Psoas muscle (tissue), 7 donors: ENCODE measurements at regions not wholly inside any gene's neighbourhood (a gene's known extent, or its start where the extent isn't known, plus 50 kb on each side); places are given as distances from the start of the nearest gene placed in this dataset.

ENCODE experiments used
- ATAC-seq, 4 donors: fragments of 200-7000 bp; cut with Tn5 transposase; one replicate each; pipeline ENCODE4 v1.9.1; 2020; ENCODE audit warnings: moderate library complexity in 3 of 4, mild to moderate bottlenecking in 2 of 4
- DNase-seq, 2 donors: peaks; one replicate each; pipeline ENCODE4 v3.0.0-alpha.2; 2020
- H3K27ac ChIP-seq: fragments of 200-600 bp; one replicate; pipeline ENCODE4 v1.8.0; 2022
- H3K27me3 ChIP-seq, 3 donors: fragments of 200-600 bp in 1 of 3; one replicate each; pipeline versions ENCODE4 v1.6.1 to v1.8.0; 2013 to 2022; ENCODE audit warnings: low read length in 2 of 3, mild to moderate bottlenecking in 2 of 3, moderate library complexity in 1 of 3; ENCODE audit not compliant: insufficient read depth in 3 of 3
- H3K36me3 ChIP-seq, 2 donors: fragments of 200-600 bp in 1 of 2; one replicate each; pipeline versions ENCODE4 v1.6.1 to v1.8.0; 2013 to 2022; ENCODE audit warnings: low read depth in 1 of 2, mild to moderate bottlenecking in 1 of 2, moderate library complexity in 1 of 2; ENCODE audit not compliant: insufficient read depth in 1 of 2
- H3K4me1 ChIP-seq: fragments of 200-600 bp; one replicate; pipeline ENCODE4 v1.8.0; 2022
- H3K4me3 ChIP-seq: fragments of 200-600 bp; one replicate; pipeline ENCODE4 v1.8.0; 2022; ENCODE audit warnings: mild to moderate bottlenecking
- H3K9me3 ChIP-seq: fragments of 200-600 bp; one replicate; pipeline ENCODE4 v1.8.0; 2022
- CTCF ChIP-seq: fragments of 200-600 bp; IDR thresholded peaks from one replicate; pipeline ENCODE4 v1.8.0; 2022; ENCODE audit warnings: antibody characterized with exemption
- WGBS, 3 donors: extraction: QIAGEN DNeasy Blood & Tissue Kit; methylation state at CpG; one replicate each; pipeline versions ENCODE4 v1.1.6 to v1.1.7; 2013; 5-methylcytosine and 5-hydroxymethylcytosine counted together
- intact Hi-C, 2 donors: fragments of 100-400 bp; cut with DNase I; formaldehyde crosslinking; loops; one replicate each; pipeline versions ENCODE4 v1.11.0 to v1.14.2; 2022
- donor health status: healthy with polysubstance abuse.
- donor health status: DM: no; HTN: no; CAD: no; lungs with moderate emphysema.
- donor health status: Bipolar disorder and iron deficiency.
- donor health status: healthy.
- donor health status: DM: yes; HTN: yes; CAD: no.
- donor health status: DM: no; HTN: no; CAD: no.
- donor health status: DM: yes; HTN: yes; CAD: no.

GRCh38 chr3:99419116-99419515 lies 219.3 kb upstream of the COL8A1 start:
- Histone ChIP-seq H3K4me3 (no peak overlapping the region), H3K36me3 (no peaks in the 10 kb centered on the region), H3K27me3 (no peaks in the 10 kb centered on the region), H3K27ac (no peak overlapping the region), H3K9me3 (no peaks in the 10 kb centered on the region), H3K4me1 (no peaks in the 10 kb centered on the region)
- no peak for TF ChIP-seq CTCF
- intact Hi-C loops = no loop called here
- ATAC-seq = no peak
- WGBS, 3 donors = 33 to 57% (median 44%) methylated on average over 1 of the region's 1 CpG
- no peak for DNase-seq

- Histone ChIP-seq H3K27ac (no peak overlapping the region), H3K36me3 (no peaks in the 10 kb centered on the region), H3K4me3 (no peak overlapping the region), H3K9me3 (no peaks in the 10 kb centered on the region), H3K27me3 (no peaks in the 10 kb centered on the region), H3K4me1 (no peaks in the 10 kb centered on the region)
- no peak for TF ChIP-seq CTCF
- ATAC-seq (no peak), DNase-seq (no peak)
- WGBS, 3 donors = 62 to 76% (median 71%) methylated on average over 3 of the region's 3 CpGs
- intact Hi-C loops = no loop called here
Observed at GRCh38 chr3:99418709-99419108, 219.7 kb upstream of the COL8A1 start.

- TF ChIP-seq CTCF = no peak
- no peak for DNase-seq
- 61 to 64% (median 62%) methylated on average over 2 of the region's 2 CpGs for WGBS, 3 donors
- Histone ChIP-seq H3K4me3 (no peak overlapping the region), H3K27me3 (no peaks in the 10 kb centered on the region), H3K27ac (no peak overlapping the region), H3K4me1 (no peaks in the 10 kb centered on the region), H3K36me3 (no peaks in the 10 kb centered on the region), H3K9me3 (no peaks in the 10 kb centered on the region)
- intact Hi-C loops = no loop called here
- ATAC-seq = no peak
Observed at GRCh38 chr3:99418209-99418635, 220.2 kb upstream of the COL8A1 start.

GRCh38 chr3:99413504-99413903 lies 224.9 kb upstream of the COL8A1 start:
- H3K36me3 ChIP-seq = no peaks in the 10 kb centered on the region
- no peaks in the 10 kb centered on the region for H3K27me3 ChIP-seq
- no peaks in the 10 kb centered on the region for H3K9me3 ChIP-seq
- H3K27ac ChIP-seq = no peak overlapping the region
- WGBS, 3 donors = 72 to 86% (median 73%) methylated on average over 1 of the region's 1 CpG
- intact Hi-C loops = no loop called here
- no peaks in the 10 kb centered on the region for H3K4me1 ChIP-seq
- no peak overlapping the region for H3K4me3 ChIP-seq
- ATAC-seq = no peak
- TF ChIP-seq CTCF = no peak
- DNase-seq = no peak

- no peaks in the 10 kb centered on the region for H3K36me3 ChIP-seq
- no peaks in the 10 kb centered on the region for H3K9me3 ChIP-seq
- 22 to 34% (median 32%) methylated on average over 7 of the region's 7 CpGs for WGBS, 3 donors
- H3K27me3 ChIP-seq = no peaks in the 10 kb centered on the region
- ATAC-seq (no peak), DNase-seq (no peak)
- no peak overlapping the region for H3K27ac ChIP-seq
- intact Hi-C loops = no loop called here
- H3K4me1 ChIP-seq = no peaks in the 10 kb centered on the region
- no peak overlapping the region for H3K4me3 ChIP-seq
- TF ChIP-seq CTCF = no peak
Observed at GRCh38 chr3:99410789-99411311, 227.5 kb upstream of the COL8A1 start.
